ENCODE measurements at regions not wholly inside any gene's neighbourhood (a gene's known extent, or its start where the extent isn't known, plus 50 kb on each side); places are given as distances from the start of the nearest gene placed in this dataset.
"Not testable (repeated sequence)": the region's sequence is repeated elsewhere in the genome, so short reads cannot be mapped to it uniquely, and the experiment has no call there.

- H3K4me3 ChIP-seq; H3K27ac ChIP-seq; DNase-seq (ENCODE audit: low spot score): not testable (repeated sequence)
These were observed 493.4 kb downstream of the GOLGA6L6 start for GRCh38 chr15:20048189-20048588.

DNA sequence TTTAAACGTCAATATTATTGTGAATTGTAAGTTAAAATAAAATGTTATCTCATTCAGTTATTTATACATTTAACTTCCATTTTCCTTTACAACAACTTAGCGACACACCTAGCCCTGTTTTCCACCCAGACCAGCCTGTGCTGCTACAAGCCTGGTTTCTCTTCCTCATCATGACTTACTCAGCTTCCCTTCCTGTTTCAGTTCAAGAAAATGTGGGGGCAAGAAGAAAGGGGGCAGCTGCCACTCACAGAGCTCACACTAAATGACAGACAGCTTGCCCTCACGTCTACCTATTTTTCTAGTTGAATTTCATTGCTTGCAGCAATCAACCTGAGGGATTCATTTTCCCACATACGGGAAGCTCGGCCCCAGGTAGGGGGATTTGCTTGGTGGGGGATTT lies 496.4 kb downstream of the GOLGA6L6 start:
- not testable (repeated sequence) for H3K27ac ChIP-seq; DNase-seq (ENCODE audit: low spot score); H3K4me3 ChIP-seq

DNA sequence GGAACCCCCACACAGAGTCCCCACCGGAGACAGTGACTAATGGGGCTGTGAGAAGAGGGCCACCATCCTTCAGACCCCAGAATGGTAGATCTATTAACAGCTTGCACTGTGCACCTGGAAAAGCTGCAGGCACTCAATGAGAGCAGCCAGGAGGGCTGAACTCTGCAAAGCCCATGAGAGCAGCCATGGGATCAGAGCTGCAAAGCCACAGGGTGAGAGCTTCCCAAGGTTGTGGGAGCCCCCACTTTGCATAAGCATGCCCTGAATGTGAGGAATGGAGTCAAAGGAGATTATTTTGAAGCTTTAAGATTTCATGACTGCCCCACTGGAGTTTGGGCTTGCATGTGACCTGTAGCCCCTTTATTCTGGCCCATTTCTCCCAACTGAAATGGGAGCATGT lies 500.9 kb downstream of the GOLGA6L6 start:
- H3K27ac ChIP-seq; H3K4me3 ChIP-seq; DNase-seq (ENCODE audit: low spot score): not testable (repeated sequence)

DNA sequence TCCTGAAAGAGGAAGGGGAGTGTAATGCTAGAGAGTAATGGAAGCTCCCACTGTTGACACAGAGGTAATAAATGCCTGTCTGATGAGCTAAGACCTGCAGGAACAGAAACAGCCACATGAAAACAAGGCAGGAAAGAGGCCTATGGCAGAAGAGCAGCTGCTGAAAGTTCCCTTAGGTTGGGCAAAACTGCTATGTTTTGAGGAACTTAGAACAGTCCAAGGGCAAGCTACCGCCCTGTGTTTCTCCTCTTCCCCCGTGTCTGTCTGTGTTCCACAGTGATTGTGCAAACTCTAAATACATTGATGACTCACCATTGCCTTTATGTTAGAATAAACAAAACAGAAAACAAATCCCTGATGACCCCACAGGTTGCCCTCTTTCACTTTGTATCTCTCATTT lies 516.6 kb downstream of the GOLGA6L6 start:
- H3K27ac ChIP-seq; DNase-seq (ENCODE audit: low spot score); H3K4me3 ChIP-seq: not testable (repeated sequence)

DNA sequence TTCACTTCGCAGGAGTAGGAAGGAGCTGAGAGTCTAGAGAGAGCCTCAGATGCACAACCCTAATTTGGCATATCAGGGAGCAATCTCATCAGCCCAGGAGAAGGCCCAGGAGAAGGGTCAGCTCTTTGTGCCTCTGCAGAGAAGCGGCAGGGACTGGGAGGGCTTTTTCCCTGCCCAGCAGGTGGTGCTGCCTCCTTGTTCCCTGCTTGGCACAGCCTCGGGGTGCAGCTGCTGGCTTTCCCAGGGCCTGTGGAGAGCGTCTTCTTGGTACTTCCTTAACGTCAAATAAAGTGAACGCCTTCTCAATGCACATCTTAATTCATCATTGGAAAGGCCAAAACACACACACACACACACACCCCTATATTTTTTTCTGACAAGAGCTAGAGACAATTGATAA lies 519.3 kb downstream of the GOLGA6L6 start:
- not testable (repeated sequence) for H3K4me3 ChIP-seq; H3K27ac ChIP-seq; DNase-seq (ENCODE audit: low spot score)

DNA sequence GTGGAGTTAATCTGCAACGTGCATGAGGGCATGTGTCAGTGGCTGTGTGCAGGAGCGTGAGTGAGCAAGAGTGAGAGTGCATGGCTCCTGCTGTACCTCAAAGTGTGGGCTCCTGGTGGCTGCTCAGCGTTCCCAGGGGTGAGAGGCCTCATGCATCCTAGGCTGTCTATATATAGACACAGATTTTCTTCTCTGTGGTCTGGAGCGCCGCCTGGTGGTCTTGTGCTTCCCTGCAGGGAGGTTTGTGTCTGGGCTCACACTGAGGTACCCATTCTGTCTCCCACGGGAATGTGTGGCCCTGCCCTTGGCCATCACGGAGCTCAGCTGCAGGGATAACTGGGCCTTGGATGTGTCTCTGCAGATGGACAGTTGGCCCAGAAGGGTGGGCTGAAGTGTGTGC lies 520.2 kb downstream of the GOLGA6L6 start:
- H3K27ac ChIP-seq, H3K4me3 ChIP-seq: not testable (repeated sequence)
- peak; percentile 17 for DNase-seq (ENCODE audit: low spot score)

DNA sequence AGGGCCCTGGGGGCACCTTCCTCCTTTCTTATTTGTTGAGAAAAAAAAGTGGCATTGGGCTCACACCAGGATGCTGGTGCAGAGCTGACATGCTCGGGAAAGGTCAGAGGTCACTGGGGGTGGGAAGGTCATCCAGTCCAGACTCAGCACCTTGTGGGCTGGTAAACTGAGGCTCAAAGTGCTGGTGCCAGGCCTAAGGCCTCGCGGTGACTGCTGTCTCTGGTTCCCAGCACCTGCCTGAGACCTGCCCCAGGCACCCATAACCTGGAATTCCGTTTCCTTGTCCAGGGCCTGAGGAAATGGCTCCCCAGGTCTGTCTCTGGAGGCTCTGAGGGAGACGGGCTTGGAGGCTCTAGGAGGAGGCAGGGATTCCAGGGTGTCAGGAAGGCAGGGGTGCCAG lies 521.0 kb downstream of the GOLGA6L6 start:
- DNase-seq (ENCODE audit: low spot score); H3K4me3 ChIP-seq; H3K27ac ChIP-seq: not testable (repeated sequence)

DNA sequence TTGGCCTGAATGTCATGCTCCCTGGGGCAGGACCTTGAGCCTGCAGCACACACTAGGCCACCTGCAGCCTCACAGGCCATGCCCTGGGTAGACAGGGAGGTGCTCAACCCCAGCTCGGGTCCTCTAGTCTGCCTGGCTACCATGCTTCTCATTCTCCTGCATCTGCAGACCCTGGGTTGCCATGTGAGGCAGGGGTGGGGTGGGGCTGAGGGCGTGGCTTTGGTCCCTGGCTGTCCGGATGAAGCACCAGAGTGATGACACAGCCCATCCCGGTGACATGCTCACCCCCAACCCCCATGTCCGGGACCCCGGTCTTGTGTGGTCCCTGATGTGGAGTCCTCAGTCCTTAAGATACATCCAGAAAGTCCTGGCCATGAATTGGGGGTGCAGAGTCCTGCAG lies 521.8 kb downstream of the GOLGA6L6 start:
- not testable (repeated sequence) for H3K4me3 ChIP-seq; H3K27ac ChIP-seq; DNase-seq (ENCODE audit: low spot score)

DNA sequence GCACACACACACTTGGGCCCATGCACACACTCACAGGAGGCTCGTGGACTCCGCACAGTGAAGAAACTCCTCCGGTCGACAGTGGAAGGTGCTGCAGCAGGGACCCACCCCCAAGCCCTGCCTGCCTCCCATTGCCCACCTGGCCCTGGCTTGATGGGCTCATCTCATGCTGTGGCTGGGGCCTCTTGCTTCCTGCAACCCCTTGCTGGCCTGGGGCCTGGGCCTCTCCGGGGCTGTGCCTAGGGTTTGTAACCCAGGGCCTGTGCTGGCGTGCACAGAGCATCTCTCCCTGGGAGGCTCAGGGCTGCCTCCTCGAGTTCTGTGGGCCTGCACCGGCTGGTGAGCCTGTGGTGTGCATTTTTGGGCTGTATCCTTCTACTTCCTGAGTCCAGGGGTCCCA lies 524.0 kb downstream of the GOLGA6L6 start:
- not testable (repeated sequence) for H3K4me3 ChIP-seq; DNase-seq (ENCODE audit: low spot score); H3K27ac ChIP-seq

DNA sequence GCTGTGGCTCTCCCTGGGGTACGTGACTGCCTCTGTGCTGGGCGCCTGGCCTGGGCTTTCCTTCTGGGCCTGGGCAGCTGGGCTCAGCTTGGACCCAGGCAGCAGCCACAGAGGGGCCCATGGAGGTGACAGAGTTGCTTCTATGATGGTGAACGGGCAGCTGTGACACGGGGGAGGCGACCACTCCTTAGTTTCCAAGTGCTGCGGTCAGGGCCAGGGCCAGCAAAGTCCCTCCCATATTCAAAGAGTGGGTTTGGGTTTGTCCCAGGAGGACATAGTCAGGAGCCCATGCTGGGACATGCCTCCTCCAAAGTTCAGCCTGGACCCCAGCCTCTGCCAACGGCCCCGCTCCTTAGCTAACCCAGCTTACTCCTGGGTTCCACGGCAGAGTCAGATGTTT lies 524.7 kb downstream of the GOLGA6L6 start:
- not testable (repeated sequence) for DNase-seq (ENCODE audit: low spot score); H3K4me3 ChIP-seq; H3K27ac ChIP-seq

DNA sequence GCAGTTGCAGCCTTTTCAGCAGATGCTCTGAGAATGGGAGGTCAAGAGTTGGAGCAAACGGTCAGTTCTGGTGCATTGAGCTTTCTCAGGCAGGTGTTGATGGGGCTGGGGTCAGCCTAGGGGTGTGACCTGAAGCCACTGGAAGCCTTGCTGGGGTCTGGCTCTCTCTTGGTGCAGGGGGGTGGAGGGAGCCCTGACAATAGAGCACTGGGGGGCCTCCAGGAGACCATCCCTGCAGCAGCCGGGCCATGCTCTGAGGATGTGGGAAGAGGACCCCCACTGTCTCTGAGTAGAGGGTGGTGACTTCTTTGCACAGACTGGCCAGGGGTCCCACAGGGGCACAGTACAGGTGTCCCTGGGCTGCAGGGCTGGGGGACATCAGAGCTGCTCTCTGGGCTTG lies 528.8 kb downstream of the GOLGA6L6 start:
- not testable (repeated sequence) for H3K27ac ChIP-seq; DNase-seq (ENCODE audit: low spot score); H3K4me3 ChIP-seq

- not testable (repeated sequence) for H3K27ac ChIP-seq; DNase-seq (ENCODE audit: low spot score); H3K4me3 ChIP-seq
These were observed 530.8 kb downstream of the GOLGA6L6 start for GRCh38 chr15:20010759-20011158.

DNA sequence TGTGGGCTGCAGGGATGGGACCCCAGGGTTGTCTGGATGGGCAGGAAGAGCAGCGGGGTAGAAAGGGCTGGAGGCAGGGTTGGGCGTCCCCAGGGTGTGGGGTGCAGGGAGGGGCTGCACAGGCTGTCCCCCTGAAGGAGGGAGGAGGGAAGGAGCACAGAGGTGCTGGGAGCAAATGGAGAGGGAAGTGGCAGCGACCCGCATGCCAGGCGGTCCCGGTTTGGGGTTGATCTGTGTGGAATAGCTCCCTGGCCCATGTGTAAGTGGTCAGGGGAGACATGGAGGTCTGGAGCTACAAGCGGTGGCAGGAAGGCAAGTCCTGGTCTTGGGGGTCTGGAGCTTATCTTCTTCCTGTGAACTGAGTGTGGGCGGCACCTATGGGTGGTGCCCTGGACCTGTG lies 532.0 kb downstream of the GOLGA6L6 start:
- not testable (repeated sequence) for H3K4me3 ChIP-seq; DNase-seq (ENCODE audit: low spot score); H3K27ac ChIP-seq

- not testable (repeated sequence) for H3K27ac ChIP-seq; DNase-seq (ENCODE audit: low spot score); H3K4me3 ChIP-seq
These were observed 534.3 kb downstream of the GOLGA6L6 start for GRCh38 chr15:20007338-20007737.

DNA sequence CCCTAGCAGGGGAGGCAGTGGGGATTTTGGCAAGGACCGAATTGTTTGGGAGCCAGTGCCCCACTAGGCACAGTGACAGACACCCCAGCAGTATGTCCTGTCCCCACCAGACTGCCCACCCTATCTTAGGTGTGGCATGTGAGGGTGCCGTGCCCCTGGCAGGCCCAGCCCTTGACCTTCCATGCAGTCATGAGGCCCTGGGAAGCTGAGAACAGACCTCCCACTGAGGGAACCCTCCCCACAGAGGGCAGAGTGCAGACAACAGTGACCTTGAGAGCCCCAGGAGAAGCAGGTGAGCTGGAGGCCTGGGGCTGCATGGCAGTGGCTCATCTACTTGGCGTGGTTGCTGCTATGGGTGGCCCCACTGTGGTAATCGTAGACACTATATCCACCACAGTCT lies 538.1 kb downstream of the GOLGA6L6 start:
- not testable (repeated sequence) for DNase-seq (ENCODE audit: low spot score); H3K27ac ChIP-seq; H3K4me3 ChIP-seq

GRCh38 chr15:20002560-20002959 lies 539.0 kb downstream of the GOLGA6L6 start:
- H3K27ac ChIP-seq; DNase-seq (ENCODE audit: low spot score): not testable (repeated sequence)

GRCh38 chr15:19996574-19997194 lies 544.9 kb downstream of the GOLGA6L6 start:
- not testable (repeated sequence) for H3K27ac ChIP-seq; DNase-seq (ENCODE audit: low spot score); H3K4me3 ChIP-seq

More at GRCh38 chr15:20002560-20002959, 539.0 kb downstream of the GOLGA6L6 start:
- not testable (repeated sequence) for H3K4me3 ChIP-seq

DNA sequence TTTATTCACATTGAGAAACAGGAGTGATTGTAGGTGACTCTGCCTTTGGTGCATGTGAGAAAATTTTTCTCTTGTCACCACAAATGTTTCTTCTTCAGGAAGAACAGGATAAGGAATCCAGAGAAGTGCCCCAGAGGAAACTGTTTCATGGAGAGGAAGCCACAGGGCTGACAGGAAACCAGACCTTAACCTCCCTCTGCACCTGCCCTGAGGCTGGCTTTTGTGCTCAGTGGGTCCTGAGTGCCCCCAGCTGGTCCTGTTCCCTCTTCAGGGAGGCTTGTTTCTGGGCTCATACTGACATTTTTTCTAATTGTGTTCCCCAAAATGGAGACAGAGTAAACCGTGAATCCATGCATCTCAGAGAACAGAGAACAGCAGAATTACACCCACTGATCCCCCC lies 546.3 kb downstream of the GOLGA6L6 start:
- not testable (repeated sequence) for H3K27ac ChIP-seq; H3K4me3 ChIP-seq; DNase-seq (ENCODE audit: low spot score)

Measured in coronary artery (tissue), 2 donors.